ENCODE measurements at regions not wholly inside any gene's neighbourhood (a gene's known extent, or its start where the extent isn't known, plus 50 kb on each side); places are given as distances from the start of the nearest gene placed in this dataset.

GRCh38 chr20:60122671-60123070, 164.4 kb downstream of the CDH26 start:
- TF ChIP-seq EZH2phosphoT487 (IDR thresholded peaks at IDR 0.05) (no peak), CTCF (IDR thresholded peaks at IDR 0.05) (no peak), EZH2 (IDR thresholded peaks at IDR 0.05) (no peak)
- H3K4me2 ChIP-seq = no peak overlapping the region
- no peak overlapping the region for H3K4me3 ChIP-seq
- H3K27ac ChIP-seq = no peak overlapping the region
- Mint-ChIP-seq H3K4me1 (peaks cover 16% of the 10 kb centered on the region), H3K27ac (no peak overlapping the region), H3K27me3 (ENCODE audit: insufficient read depth, low read depth) (peaks cover 6% of the 10 kb centered on the region), H3K4me3 (no peak overlapping the region), H3K9me3 (no peaks in the 10 kb centered on the region), H3K36me3 (no peaks in the 10 kb centered on the region)
- no peaks in the 10 kb centered on the region for H3F3A ChIP-seq (ENCODE audit: low read depth)
- H3K9ac ChIP-seq = no peak overlapping the region
- DNase-seq (ENCODE audit: low spot score) = no peak
- H3K9me3 ChIP-seq (ENCODE audit: low read depth) = no peaks in the 10 kb centered on the region
- no peaks in the 10 kb centered on the region for H3K79me2 ChIP-seq (ENCODE audit: low read depth)
- no peaks in the 10 kb centered on the region for H3K36me3 ChIP-seq
- H2AFZ ChIP-seq (replicated peaks) = no peak overlapping the region
- H3K27me3 ChIP-seq = peaks cover 12% of the 10 kb centered on the region
- H3K4me1 ChIP-seq = no peaks in the 10 kb centered on the region
- H4K20me1 ChIP-seq (ENCODE audit: low read depth) = no peaks in the 10 kb centered on the region

GRCh38 chr20:60123096-60123495, 164.9 kb downstream of the CDH26 start:
- Histone ChIP-seq H3K27me3 (peaks cover 8% of the 10 kb centered on the region), H4K20me1 (ENCODE audit: low read depth) (no peaks in the 10 kb centered on the region), H3K9ac (no peak overlapping the region), H3K9me3 (ENCODE audit: low read depth) (no peaks in the 10 kb centered on the region), H3K4me3 (no peak overlapping the region), H3K36me3 (no peaks in the 10 kb centered on the region), H2AFZ (replicated peaks) (no peak overlapping the region), H3K79me2 (ENCODE audit: low read depth) (no peaks in the 10 kb centered on the region), H3K4me1 (no peaks in the 10 kb centered on the region), H3K27ac (no peak overlapping the region), H3F3A (ENCODE audit: low read depth) (no peaks in the 10 kb centered on the region), H3K4me2 (no peak overlapping the region)
- DNase-seq (ENCODE audit: low spot score) = no peak
- no peak overlapping the region for H3K4me3 Mint-ChIP-seq
- peaks cover 13% of the 10 kb centered on the region for H3K4me1 Mint-ChIP-seq
- H3K9me3 Mint-ChIP-seq = no peaks in the 10 kb centered on the region
- H3K27me3 Mint-ChIP-seq (ENCODE audit: insufficient read depth, low read depth) = peaks cover 3% of the 10 kb centered on the region
- no peak overlapping the region for H3K27ac Mint-ChIP-seq
- TF ChIP-seq EZH2 (IDR thresholded peaks at IDR 0.05) (no peak), EZH2phosphoT487 (IDR thresholded peaks at IDR 0.05) (no peak), CTCF (IDR thresholded peaks at IDR 0.05) (no peak)
- H3K36me3 Mint-ChIP-seq = no peaks in the 10 kb centered on the region

- Mint-ChIP-seq H3K9me3 (no peaks in the 10 kb centered on the region), H3K4me3 (no peak overlapping the region), H3K27me3 (ENCODE audit: insufficient read depth, low read depth) (peaks cover 3% of the 10 kb centered on the region), H3K4me1 (peaks cover 13% of the 10 kb centered on the region), H3K27ac (no peak overlapping the region), H3K36me3 (no peaks in the 10 kb centered on the region)
- H3F3A ChIP-seq (ENCODE audit: low read depth) = no peaks in the 10 kb centered on the region
- no peak overlapping the region for H2AFZ ChIP-seq (replicated peaks)
- no peaks in the 10 kb centered on the region for H4K20me1 ChIP-seq (ENCODE audit: low read depth)
- no peak overlapping the region for H3K4me3 ChIP-seq
- H3K4me1 ChIP-seq = no peaks in the 10 kb centered on the region
- no peak overlapping the region for H3K27ac ChIP-seq
- H3K36me3 ChIP-seq = no peaks in the 10 kb centered on the region
- no peak for DNase-seq (ENCODE audit: low spot score)
- H3K79me2 ChIP-seq (ENCODE audit: low read depth) = no peaks in the 10 kb centered on the region
- H3K9me3 ChIP-seq (ENCODE audit: low read depth) = no peaks in the 10 kb centered on the region
- no peak for TF ChIP-seq EZH2 (IDR thresholded peaks at IDR 0.05)
- TF ChIP-seq CTCF (IDR thresholded peaks at IDR 0.05) = no peak
- TF ChIP-seq EZH2phosphoT487 (IDR thresholded peaks at IDR 0.05) = no peak
- H3K9ac ChIP-seq = no peak overlapping the region
- peaks cover 8% of the 10 kb centered on the region for H3K27me3 ChIP-seq
- H3K4me2 ChIP-seq = no peak overlapping the region
Measured at GRCh38 chr20:60123652-60124051, 165.4 kb downstream of the CDH26 start.
